GM19240 (cell line): ENCODE measurements at regions not wholly inside any gene's neighbourhood (a gene's known extent, or its start where the extent isn't known, plus 50 kb on each side); places are given as distances from the start of the nearest gene placed in this dataset.
"Not testable (repeated sequence)": the region's sequence is repeated elsewhere in the genome, so short reads cannot be mapped to it uniquely, and the experiment has no call there.

Experiments used
- DNase-seq: peaks from one replicate; pipeline ENCODE4 v3.0.0; 2011; ENCODE audit warnings: low spot score; ENCODE audit not compliant: insufficient read length

DNA sequence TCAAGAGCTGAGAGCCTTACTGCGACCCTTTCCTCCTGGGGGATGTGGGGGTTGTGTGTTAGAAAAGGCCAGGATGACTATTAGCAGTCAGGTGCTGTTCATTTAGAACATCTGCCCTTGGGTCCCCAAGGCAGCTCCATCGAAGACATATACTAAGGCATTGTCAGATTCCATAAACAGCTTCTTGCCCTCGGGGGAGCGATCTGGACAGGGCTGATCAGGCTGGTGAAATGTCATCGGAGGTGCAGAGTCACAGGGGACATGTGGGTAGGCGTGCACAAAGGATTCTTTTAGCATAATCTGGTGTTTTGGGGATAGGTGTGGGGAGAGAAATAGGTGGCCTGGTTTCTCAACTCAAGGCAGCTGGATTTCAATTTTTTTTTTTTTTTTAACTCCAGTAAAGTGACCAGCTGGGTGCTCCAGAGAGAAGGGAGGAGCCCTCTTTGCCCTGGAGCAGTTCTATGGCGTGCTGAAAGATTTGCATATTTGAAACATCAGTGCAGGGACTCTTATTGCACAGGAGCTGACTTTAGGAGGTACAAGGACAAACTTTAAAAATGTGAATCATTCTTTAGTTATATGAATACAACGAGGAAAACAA is 160.1 kb downstream of the SUDS3 start:
- no peak for DNase-seq

DNA sequence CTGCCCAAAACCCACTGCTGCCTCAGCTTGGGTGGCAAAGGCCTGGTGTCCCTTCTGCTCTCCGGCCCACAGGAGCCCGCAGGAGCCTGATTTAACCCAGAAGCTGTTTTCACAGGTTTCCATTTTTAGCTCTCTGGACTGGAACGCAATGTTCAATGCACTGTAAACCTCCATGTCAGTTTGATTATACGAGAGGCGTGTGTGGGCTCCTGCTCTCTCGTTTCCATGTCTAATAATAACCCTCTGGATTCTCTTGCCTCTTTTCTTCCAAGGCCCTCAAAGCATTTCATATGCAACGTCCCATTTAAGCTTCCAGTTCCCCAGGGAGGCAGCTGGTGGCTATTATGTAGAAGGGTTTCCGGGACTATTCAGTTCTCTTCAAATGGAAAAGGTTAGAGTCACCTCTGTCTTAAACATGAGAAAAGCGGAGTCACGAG is 161.1 kb downstream of the SUDS3 start:
- no peak for DNase-seq

DNA sequence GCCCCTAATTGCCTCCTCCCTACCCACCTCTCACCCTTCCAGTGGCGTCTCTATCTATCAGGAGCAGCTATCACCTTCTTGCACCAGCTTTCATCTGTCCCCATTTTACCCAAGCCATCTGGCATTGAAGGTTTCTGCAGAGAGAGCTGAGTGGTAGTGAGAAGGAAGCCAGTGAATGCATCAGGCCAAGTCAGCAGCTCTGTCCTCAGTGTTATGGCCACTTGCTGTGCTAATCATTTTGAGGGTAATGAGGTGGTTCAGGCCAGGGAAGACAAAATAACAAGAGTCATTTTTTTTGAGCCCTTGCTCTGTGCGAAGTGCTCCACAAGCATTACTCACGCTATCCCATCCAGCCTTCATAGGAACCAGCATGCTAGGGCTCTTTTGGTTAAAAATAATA is 164.7 kb downstream of the SUDS3 start:
- DNase-seq = no peak

DNA sequence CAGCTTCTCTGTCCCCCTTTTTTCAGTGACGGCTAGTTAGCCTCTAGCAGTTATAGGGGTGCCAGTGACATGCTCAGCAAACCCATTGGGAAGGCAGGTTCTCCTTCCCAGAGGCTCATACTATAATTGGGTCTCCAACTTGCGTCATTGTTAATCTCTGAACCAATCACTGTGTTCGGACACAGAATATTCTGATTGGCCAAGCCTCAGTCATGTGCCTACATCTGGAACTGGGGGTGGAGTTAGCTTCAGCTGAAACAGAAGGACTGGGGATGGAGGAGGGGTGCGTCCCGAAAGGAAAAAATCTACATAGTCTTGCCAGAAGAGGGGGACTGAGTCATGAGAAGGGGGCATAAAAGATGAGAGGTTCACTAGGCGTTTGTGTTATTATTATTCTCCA is 165.6 kb downstream of the SUDS3 start:
- no peak for DNase-seq

DNA sequence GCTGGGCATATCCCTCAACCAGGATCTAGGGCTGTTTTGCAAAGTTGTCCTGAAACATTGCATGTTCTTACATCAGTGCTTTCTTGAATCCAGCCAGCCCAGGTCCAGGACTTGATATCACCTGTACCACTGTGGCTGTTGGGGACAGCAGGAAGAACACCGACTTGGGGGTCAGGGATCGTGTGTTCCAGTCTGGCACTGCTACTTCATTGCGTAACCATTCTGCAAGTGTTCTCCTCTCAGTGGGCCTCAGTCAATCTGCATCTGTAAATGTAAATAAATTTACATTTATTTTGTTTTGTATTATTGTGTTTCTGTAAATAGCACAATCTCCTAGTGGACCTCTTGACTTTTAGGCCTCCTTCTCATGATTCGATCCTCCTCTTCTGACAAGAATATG is 167.3 kb downstream of the SUDS3 start:
- no peak for DNase-seq

DNA sequence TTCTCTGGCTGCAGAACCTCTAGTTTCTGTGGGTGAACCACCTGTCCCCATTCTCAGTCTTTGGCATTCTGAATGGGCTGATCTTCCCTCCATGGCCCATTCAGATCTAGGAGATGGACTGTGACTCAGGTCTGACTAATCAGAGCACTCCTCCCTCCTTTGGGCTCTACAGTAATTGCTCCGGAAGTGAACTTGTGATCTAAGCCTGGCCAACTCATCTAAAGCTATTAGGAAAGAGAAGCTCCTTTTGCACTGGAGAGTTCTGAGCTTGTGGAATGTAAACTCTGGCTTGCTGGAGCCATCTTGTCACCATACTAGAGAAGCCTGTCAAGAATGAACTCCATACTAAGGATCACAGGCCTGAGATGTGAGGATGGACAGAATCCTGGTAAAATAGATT is 168.2 kb downstream of the SUDS3 start:
- no peak for DNase-seq

DNA sequence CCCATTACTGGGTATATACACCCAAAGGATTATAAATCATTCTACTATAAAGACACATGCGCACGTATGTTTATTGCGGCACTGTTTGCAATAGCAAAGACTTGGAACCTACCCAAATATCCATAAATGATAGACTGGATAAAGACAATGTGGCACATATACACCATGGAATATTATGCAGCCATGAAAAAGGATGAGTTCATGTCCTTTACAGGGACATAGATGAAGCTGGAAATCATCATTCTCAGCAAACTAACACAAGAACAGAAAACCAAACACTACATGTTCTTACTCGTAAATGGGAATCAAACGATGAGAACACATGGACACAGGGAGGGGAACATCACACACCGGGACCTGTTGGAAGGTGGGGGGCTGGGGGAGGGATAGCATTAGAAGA is 171.3 kb downstream of the SUDS3 start:
- not testable (repeated sequence) for DNase-seq

DNA sequence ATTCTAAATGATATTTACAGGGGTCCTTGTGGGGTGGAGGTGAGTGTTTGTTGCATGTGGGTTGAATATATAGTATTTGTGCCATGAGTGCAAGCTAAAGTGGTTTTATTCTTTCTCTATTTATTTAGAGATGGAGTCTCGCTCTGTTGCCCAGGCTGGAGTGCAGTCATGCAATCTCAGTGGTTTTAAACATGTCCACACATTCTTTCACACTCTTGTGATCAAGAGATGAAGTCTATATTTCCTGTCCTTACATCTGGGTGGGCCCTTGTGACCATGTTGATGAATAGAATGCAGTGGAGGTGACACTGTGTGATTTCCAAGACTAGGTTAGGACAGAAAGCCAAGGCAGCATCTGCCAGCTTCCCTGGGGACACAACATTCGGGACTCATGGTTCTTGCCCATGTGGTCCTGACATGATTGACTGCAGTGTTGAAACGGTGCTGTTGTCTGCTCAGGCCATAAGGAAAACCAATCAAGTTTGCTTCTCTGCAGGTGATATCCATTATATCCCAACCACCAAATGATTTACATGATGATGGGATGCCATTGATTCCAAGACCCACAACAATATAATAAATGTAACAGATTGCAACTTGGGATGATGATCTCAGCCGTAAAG is 172.6 kb downstream of the SUDS3 start:
- no peak for DNase-seq

DNA sequence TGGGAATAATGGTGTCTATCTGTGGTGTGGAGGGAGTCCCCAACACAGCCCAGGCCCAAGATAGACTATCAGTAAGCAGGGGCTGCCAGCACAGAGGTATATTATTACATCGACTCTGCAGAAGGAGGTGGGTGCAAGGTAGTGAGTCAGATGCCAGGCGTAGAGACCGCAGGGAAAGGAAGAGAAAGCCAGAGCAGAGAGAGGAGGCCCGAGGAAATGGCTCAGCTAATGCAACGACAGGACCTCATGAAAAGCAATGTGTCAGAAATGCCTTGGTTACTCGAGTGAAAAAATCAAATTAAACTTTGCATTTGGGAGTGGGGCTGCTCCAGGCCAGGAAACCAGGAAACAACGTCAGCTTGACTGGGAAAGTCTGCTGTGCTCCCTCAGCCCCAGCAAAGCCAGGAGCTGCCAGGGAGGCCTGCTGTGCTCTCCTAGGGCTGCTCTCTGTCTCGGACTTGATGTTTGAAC is 173.2 kb downstream of the SUDS3 start:
- DNase-seq = no peak

DNA sequence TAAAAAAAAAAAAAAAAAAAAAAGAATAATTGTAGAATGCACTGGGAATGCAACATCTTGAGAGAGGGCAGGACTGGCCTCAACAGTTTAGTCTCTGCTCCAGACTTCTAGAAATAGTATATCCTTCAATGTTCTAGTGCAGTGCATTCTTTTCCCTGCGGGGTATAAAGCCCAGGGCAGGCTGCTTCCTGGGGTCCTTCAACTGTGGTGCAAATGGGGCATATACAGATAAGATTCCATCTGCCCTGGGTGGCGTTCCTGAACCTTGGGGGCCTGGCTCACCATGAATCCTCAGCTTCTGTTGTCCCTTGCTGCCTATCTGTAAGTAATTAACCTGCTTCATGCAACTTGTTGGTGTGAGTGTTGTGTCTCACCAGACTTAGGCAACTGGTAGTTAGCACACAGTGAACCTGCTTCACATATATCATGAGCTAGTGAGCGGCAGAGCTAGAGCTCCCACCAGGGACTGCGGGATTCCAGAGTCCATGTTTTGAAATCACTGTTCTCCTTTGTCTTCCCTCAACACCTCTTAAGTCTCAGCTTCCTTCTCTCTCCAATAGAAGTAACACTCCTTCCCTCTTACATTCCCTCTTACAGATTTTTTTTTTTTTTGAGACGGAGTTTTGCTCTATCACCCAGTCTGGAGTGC is 177.6 kb downstream of the SUDS3 start:
- no peak for DNase-seq

DNA sequence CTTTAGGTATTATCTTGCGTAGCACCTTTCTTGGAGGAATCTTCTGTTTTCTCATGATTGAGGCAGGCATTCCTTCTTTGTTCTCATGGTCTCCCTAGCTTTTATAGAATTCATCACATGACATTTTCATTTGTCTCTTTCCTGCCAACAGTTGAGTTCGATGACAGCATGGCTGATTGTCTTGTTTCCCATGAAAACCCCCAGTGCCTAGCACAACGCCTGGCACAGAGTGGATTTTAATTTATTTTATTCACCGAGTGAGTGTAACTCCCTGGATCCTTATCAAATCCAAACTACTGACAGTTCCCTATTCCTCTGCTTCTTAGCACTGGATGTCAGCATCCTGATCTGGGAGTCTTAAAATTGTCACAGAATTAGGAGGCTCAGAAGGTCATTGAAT is 182.6 kb downstream of the SUDS3 start:
- no peak for DNase-seq

DNA sequence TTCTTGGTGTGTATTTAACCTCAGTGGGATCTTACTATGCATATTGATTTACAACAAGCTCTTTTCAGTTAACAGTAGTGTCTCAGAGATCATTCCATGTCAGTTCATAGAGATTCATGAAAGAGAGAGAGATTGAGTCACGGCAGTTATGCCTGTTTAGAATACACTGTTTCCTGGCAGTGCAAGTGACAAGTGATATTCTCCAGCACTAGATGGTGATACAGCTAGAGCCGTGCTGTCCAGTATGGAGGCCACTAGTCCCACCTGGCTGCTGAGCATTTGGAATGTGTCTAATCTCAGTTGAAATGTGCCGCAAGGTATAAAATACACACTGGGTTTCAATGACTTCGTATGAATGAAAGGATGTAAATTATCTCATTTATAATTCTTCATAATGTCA is 184.4 kb downstream of the SUDS3 start:
- no peak for DNase-seq

DNA sequence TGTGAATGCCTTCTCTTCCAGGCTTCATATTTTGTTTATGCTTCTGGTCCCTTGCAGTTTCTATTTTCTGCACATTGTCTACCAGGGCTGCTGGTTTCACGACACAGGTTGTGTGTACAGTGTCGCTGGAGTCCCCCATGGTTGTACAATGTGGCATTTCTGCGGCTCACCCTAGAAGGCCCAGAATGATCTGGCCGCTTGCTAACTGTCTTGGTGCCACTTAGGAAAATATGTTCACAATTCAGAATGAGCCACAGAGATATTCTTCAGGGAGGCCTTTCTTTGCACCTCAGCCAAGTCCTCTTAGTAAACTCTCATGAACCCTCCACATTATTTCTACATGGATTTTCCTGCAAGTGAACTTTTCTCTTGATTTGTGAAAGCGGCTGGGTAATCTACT is 195.4 kb downstream of the SUDS3 start:
- no peak for DNase-seq

DNA sequence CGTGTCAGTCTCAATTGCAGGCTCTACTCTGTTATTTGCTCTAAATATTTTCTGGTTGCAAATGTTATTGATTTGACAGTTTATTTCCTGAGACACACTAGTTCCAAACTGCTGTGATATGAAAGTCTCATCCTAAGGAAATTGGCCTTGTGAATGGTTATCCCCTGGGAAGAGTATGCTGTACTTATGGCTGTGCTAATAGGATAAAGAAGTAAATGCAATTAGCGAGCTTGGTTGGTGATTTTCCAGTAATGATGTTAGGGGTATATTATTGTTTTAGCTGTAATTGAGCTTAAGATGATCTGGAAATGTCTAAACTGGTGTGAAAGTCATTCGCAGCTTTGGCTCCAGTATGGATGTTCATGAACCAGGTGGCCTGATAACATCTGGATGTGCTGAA is 197.9 kb downstream of the SUDS3 start:
- no peak for DNase-seq

DNA sequence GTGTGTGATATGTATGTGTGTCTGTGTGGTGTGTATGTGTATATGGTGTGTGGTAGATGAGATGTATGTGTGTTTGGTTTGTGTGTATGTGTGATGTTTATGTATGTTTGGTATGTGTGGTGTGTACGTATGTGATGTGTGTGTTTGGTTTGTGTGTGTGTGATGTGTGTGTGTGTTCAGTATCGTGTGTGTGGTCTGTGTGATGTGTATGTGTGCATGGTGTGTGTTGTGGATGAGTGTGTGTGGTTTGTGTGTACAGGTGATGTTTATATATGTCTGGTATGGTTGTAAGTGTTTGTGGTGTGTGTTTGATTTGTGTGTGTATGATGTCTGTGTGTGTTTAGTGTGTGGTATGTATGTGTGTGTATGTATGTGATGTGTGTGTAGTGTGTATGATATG is 199.4 kb downstream of the SUDS3 start:
- DNase-seq = no peak

DNA sequence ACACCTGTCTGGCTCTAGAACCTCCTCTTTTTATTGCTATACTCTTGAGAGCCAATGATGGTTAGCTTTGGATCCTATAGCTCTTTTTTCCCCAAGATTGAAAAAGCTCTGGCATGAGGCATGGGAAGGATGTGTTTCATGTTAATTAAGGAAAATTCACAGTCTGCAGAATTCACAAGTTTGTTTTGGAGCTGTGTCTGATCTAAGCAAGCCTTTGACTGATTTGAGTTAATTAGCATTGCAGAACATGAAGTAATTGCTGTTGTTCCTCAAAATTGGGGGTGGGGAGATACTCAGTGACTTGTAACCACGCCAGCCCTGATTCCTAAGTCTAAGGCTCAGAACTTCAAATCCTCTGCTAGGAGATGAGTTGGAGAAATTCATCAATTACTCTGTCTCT is 205.0 kb downstream of the SUDS3 start:
- DNase-seq = no peak

DNA sequence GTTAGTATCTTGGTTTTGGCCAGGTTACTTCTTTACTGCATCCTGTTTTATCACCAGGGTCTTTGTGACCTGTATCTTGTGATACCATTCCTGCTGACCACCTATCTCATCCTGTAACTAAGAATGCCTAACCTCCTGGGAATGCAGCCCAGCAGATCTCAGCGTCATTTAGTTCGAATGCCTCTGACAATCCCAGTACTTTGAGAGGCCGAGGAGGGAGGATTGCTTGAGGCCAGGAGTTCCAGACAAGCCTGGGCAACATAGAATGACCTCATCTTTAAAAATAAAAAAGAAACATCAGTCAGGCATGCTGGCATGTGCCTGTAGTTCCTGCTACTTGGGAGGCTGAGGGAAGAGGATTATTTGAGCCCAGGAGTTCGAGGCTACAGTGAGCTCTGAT is 206.5 kb downstream of the SUDS3 start:
- DNase-seq = no peak

DNA sequence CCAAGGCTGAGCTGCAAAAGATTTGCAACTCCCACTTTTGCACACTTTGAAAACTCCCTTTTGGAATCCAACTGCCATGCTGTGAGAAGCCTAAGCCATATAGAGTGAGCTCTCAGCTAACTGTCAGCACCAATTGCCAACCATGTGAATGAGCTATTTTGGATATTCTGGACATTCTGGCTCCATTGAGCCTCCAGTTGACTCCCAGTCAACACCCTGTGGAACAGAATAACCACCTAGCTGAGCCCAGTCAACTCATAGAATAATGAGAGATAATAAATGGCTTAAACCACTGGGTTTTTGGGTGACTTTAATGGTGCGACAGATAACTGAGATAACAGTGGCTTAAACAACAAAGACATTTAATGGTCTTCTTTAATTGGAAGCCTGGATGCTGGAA is 210.1 kb downstream of the SUDS3 start:
- DNase-seq = no peak

DNA sequence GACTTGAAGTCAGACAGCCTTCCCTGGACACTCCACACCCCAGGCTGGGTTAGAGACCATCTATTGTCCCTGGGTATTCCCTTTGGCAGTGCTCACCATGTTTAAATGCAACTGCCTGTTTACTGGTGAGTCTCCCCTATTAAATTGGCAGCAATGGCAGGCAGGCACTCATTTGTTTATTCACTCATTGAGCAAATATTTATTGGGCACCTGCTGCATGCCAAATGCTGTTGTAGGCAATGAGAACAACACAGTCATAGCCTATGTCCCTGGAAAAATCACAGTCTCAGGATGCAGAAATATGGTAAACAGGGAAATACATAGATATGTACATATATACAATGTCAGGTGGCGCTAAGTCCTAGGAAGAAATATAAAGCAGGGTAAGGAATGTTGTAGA is 212.8 kb downstream of the SUDS3 start:
- no peak for DNase-seq

DNA sequence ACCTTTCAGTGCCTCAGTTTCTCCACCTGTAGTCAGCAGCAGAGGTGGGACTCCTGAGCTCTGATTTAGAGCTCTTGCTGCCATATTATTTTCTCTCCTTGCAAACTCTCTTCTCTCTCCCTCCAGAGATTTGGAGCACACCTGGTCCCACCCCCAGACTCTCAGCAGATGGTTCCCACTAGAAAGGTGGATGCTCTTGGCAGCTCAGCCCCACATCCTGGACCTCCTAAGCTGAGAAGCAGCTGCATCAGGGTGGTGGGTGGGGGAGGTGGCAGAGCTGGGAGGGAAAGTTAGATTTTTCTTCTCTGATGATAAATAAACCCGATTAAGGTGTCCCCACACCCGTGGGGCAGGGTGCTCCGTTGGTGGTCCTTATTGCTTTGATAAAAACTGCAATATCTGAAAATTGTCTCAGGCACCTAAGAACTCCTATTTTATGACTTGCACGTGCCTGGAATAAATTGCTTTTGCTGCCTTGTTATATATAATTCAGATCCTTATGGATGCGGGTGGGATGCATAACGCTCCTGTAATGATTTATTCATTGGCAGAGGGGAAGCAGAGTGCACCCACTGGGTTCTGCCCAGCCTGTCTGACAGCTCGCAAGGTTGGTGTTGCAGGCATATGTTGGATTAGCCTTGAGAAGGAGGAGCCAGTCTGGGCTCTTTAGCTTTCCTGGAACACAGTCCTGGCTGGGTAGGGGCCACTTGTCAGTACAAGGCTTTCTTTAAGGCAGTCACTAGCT is 214.2 kb downstream of the SUDS3 start:
- no peak for DNase-seq

DNA sequence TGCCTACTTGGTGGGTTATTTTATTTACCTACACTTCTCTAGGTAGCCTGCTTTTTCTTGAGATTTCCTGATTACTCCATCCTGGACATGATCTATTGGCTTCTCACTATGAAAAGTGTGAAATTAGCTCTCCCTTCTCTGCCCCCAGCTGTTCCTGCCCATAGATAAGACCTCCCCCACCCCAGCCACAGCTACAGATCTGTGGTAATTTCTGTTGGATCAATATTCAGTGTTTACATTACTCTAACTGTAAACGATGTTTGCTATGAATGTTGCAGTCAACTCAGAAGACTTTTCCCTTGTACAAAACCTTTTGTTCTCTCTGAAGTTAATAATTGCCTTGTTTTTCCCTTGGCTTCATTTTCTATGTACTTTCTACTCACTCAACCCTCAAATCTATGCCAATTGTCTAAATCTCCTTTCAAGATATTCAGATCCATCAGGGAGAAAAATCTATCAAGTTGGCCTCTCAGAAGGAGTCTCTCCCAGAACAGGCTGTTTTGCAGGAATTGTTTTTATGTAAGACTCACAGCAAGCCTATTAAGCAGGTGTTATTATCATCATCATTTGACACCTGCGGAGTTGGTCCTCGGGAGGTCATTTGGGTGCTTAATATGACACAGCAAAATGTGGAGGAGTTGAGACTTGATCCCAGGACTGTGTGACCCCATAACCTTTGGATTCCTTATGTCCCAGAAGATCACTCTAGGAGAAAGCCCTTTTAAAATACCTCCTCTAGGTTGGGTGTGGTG is 227.4 kb downstream of the SUDS3 start:
- DNase-seq = no peak

DNA sequence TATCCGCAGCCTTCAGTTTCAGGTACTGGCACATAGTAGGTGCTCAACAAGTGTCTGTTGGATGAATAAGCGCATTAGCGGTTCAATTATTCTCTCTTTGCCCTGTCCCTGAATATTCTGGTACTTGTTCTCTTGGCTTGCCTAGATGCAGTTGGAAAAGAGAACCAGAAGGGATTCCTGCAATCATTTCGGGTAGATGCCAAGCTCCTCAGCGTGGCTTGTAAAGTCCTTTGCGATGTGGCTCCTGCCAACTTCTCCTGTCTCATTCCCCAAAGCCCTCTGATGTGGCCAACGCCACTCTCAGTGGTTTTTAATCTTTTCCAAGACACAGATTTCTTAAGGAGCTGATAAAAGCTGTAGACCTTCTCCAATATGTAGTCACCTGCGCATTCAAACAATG is 230.3 kb downstream of the SUDS3 start:
- DNase-seq = no peak
